Stimulated activated CD4-positive, alpha-beta T cell treated with anti-CD3 and anti-CD28 coated beads, TNF-alpha, amount 100 ng/mL, for 48 hours (primary cell): ENCODE measurements at regions not wholly inside any gene's neighbourhood (a gene's known extent, or its start where the extent isn't known, plus 50 kb on each side); places are given as distances from the start of the nearest gene placed in this dataset.

Experiments used
- DNase-seq, 3 donors: peaks; one replicate each; pipeline ENCODE4 v3.0.0-alpha.2; 2020; ENCODE audit warnings: low read depth in 3 of 3

DNA sequence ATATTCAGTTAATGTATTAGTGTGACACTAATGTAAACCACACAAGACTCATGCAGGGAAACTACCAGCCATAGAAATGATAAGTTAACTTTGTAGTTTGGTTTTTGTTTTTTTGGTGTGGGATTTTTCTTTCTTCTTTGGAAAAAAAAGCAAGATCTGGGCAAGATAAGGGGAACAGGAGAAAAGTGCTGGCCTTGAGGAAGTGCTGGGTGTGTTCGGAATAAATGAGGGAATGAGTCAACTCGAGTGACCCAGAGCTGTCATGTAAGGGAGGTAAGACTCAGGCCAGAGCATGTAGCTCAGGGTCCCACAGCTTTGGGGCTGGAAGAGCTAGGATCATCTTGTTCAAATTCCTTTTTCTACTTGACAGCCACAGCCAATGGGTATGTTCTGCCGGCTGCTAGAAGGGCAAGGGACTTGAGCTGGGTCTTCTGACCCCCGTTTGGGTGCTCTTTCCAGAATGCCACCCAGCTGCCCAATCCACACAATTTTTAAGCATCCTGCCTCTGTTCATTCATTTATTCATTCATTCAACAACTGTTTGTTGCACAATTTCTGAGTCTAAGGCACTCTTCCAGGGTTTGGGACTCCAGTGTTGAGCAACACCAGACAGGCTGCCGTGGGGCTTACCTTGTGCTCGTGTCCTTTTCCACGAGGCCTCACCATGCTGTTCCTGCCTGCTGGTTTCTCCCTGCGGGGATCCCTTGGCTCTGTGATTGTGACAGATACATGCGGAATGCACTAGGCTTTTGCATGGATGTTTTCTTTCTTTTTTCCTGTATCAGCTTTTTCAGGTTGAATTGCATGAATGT, 54.5 kb downstream of the CLDN34 start:
- no peak for DNase-seq

DNA sequence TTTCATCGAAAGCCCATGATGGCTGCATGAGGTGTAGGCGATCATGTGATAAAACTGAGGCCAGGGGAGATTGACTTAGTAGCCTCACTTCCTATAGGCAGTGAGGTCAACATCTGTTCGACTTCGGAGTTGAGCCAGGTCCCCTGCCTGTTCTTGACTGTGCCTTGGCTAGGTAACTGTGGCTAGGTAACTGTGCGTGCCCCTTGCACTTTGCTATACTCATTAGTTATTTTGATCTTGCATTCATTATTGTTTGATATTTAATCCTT, 55.0 kb downstream of the CLDN34 start:
- no peak for DNase-seq

DNA sequence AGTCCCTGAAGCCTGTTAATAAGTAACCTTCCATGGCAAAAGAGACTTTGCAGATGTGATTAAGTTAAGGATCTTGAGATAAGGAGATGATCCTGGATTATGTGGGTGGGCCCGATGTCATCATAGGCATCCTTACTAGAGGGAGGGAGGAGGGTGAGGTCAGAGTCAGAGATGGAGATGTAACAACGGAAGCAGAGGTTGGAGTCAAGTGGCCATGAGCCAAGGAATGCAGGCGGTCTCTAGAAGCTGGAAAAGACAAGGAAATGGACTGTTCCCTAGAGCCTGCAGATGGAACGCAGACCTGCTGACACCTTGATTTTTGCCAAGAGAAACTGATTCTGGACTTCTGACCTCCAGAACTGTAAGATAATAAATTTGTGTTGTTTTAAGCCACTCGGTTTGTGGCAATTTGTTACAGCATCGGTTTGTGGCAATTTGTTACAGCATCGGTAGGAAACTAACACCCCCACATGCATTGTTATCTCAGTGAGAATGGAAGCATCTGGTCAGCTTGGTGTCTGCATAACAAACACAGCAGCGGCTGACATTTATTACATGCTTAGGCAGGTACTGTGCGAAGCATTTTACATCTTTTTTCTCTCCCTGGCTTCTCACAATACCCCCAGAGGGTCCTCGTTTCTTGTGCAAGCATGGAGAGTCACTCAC, 55.6 kb downstream of the CLDN34 start:
- DNase-seq = no peak

DNA sequence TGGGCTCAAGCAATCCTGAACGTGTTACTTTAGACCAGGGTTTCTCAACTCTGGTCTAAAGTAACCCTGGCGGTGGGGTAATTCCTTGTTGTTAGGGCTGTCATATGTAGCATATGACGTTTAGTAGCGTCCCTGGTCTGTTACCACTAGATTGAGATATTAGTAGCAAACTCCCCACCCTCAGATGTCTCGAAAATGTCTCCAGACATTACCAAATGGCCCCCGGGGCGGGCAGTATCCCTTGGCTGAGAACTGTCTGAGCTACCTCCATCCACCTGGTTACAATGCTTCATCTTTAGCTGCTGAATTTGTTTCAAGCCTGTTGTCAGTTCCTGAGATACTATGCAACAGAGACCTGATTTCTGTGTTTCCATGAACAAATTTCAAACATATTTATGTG, 56.7 kb downstream of the CLDN34 start:
- no peak for DNase-seq

DNA sequence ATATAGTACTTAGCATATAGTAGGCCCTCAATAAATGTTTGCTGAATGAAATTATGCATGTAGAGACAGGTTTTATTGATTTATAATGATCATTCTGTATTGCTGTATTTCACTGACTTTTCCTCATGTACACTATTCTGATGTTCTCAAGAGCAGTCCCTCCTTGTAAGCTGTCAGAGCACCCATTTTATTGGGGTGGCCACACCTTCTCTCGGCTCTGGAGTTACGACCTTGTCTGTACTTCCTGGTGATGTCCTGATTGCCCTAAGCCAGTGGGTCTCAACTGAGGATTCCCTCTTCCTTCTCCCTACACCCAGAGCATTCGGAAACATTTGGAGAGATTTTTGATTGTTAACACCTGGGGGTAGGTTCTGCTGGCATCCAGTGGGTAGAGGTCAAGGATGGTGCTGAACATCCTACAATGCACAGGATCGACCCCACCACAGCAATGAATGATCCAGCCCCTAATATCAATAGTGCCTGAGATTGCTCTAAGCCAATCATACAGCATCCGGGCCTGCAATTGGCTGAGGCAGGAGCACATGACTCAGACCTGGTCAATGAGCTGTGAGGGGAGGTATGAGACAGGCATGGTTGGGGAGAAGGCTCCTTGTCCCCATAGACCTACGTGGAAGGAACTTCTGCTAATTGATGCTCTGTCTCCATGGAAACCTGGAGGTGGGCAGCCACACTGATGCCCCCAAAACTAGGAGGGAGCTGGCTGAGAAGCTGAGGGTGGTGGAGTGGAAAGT, 58.8 kb downstream of the CLDN34 start:
- no peak for DNase-seq

DNA sequence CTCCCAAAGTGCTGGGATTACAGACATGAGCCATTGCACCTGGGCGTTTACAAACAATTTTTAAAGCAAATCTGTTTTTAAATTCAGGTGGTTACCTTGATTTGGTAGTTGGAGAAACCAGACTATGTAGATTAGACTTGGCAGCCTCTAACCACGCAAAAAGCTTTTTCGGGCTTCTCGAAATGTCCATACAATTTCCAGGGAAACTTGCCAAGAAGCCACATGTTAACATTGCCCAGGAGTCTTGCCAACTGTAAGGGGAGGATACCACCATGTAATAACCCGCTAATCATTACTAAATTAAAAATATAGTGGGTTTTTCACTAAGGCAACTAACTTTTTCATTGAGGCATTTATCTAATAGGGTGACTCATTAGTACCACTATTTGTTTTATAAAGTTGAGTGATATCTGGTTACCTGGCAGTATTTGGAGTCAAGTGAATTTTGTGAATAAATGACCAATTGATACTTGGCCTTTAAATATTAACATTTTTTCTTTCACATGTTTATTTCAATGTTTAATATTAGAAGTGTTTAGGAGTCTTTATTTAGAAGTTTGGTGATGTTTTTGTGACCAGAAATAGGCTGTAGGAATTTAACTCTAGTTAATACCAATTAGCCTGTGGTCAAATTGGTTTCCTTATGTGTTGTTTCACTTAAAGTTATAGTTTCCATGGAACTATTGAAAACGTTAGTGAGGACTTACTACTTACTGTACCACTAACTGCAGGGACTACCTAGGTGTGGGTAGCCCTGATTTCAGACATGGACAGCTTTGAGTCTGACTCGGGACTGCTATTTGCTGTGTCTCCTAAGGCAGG, 61.3 kb downstream of the CLDN34 start:
- DNase-seq = no peak

DNA sequence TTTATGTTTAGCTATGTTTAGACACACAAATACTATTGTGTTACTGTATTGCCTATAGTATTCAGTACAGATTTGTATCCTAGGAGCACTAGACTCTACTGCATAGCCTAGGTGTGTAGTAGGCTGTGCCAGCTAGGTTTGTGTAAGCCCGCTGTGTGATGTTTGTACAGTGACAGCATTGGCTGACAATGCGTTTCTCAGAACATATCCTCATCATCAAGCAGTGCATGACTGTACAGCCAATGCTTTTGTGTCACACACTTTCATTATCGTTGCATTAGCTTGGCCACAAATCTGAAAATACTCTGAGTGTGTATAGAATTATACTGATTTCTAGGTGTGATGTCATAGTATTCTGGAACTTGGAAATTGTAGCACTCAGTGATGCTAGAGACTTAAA, 63.4 kb downstream of the CLDN34 start:
- DNase-seq = no peak

DNA sequence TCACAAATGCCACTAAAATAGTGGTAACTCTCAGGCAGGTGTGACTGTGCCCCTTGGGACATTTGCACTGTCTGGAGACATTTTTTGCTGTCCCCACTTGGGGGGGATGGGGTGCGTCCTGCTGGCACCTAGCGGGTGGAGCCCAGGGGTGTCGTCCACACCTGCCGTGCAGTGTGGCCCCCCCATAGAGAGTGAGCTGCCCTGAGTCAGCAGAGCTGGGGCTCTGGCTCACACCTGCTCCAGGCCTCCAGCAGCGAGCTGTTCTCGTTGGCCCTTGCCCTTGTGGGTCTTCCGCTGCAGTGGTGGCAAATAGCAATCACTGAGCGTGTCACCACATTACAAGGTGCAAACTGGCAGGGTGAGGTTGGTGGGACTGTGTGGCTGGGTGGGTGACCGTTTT, 64.6 kb downstream of the CLDN34 start:
- DNase-seq = no peak

DNA sequence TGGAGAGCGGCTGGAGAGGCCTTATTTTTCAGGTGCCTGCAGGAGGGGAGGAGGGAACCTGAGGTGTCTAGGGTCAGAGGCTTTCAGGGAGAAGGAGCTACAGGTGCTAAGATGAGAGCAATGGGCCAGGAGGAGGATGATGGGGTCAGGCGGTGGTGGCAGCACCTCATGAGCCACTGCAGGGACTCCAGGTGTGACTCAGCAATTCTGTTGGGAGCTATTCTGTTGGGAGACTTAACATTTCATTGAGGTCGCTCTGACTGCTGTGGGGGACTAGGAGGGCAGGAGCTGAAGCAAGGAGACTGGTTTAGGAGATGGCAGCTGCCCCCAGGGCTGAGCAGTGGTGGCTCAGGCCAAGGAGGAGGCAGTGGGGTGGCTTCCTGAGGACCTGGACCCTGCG, 65.0 kb downstream of the CLDN34 start:
- DNase-seq = no peak

DNA sequence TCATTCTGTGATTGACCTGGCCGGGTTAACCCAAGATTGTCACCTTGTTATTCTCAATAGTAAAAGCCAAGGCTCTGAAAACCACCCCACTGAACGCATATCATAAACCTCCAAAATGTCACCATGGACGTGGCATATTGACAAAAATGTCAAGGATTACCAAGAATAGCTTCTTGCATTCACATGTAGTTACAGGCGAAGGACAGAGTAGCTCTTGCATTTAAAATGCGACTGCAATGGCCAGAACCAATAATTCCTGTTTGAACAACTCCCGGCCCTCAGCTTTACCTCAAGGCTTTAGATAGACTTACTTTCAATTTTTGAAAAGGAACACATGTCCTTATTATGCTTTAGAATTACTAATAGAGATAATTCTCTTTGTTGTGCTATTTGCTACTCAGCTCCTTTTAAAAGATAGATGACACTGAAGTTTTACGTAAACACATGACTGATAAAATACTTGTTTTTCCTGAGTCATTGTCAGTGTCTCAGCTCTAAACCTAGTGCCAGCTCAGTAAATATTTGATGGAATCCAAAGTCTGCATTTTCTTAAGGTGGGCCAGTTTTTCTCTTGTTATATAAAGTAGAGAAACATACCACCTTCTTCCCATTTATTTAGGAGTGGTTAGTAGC, 66.3 kb downstream of the CLDN34 start:
- DNase-seq = no peak

DNA sequence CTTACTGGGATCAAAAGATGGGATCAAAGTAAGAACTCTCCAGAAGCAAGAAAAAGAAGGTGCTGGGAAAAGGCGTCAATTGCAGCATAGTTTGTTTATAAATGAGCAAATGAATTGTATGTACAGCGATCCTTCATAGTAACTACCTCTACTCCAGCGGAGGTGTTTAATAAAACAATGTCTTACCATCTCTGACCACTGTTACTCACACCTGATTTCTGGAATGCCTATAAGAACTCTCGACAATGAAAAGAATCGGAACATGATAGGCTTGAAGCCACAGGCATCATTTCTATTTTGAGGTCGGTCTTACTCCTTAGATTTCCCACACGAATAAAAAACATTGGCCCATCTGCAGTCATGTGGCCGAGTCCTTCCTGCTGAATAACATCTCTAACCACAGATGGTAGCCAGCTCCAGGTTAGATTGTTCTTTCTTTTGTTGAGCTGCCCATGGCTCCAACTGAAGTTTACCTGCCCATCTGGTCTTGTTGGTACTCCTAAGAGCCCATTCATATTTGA, 67.6 kb downstream of the CLDN34 start:
- no peak for DNase-seq

DNA sequence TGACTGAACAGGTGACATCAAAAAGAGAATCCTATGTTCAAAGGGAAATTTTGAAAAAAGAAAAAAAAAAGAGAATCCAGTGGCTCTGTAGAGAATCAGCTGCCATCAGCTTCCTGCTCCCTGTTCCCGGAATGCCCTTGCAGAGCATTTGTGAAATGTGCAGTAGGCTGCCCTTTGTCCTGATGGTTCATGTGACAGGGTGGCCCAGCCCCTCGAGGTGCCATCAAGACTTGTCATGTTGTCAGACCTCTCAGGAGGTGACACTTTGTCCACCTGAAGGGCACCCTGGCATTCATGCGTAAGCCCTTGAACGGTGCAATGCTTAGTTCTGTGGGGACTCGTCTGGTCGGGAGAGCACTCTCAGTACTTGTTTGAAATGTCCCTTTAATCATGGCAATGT, 71.4 kb downstream of the CLDN34 start:
- DNase-seq = no peak

DNA sequence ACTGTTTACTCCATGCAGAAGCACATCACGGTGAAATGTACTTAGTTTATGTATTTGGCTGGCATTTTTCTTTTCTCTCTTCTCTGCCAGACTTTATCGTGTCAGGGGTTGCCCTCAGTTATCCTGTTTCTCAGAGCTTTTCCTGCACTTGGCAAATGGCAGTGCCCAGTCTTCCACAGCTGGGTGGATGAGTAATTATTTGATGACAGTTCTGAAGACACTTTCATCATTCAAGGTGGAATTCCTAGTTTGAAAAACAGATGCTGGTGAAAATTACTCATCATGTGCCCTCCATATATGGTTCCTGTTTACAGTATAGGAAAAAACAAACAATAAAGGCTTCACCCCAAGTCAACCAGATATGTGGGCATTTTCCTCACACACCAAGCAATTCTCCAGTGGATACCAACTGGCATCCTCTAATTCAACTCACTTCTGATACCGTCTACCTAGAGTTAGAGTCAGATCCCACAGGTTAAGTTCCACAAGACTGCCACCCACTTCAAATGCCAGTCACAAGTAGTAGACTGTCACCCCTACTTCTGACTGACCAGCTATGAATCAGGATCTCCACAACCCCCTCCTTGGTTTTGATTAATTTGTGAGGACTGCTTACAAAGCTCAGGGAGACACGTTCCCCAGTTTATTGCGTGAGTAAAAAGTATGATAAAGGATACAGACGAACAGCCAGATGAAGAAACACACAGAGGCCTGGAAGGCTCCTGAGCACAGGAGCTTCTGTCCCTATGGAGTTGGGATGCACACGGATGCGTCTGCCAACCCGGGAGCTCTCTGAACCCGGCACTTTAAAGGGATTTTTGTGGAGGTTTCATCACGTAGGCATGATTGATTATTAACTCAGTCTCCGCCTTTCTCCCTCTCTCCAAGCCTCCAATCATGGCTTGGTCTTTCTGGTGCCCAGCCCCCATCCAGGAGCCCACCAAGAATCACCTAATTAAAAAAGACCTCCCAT, 72.9 kb downstream of the CLDN34 start:
- DNase-seq = no peak

DNA sequence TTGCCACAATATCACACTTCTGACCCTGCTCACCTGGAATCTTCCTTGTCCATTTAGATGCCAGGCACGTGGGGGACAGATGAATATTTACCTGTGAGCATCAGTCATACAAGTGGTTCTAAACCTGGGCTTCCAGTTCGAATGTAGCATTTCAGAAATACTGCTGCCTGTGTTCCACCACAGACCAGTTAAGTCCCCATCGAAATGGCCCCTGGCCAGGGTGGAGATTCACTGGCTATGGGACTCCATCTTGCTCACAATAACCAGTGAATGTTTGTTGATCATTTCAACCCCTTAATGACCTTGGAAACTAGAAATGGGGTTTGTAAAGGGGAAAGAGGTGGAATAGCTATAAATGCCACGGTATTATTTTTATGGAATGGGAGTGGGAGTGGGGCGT, 73.8 kb downstream of the CLDN34 start:
- DNase-seq = no peak

DNA sequence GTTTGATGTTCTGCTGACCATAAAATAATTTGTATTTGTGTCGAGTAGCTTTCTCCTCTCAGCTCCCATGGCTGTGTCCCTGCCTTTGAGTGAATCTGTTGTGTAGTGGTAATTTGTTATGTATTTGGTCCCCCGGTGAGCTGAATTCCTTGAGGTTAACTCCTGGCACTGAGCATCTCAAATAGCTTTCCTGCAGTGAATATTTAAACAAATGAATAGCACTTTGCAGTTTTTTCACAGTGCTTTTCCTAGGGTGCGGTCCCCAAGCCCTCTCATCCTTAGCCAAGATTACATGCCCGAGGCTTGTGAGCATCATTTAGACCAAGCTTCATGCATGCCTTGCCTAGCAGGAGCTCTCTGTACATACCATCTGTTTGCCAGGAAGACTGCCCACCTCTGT, 74.2 kb downstream of the CLDN34 start:
- no peak for DNase-seq

DNA sequence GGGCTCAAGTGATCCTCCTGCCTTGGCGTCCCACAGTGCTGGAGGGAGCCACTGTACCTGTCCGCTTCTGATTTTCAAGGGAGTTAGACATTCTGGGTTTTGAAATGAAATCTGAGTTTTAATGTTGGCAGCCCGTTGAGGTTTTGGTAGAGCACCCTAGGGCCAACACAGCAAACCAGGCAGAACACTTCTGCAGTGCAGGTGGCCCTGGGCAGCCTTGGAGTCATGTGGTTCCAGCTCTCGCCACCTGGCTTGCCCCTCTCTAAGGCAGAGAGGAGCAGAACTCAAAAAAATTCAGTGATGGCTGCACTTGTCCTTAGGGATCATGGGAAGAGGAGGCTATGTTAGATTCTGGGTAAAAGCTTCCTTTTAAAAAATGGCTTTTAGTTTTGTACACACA, 74.9 kb downstream of the CLDN34 start:
- no peak for DNase-seq

DNA sequence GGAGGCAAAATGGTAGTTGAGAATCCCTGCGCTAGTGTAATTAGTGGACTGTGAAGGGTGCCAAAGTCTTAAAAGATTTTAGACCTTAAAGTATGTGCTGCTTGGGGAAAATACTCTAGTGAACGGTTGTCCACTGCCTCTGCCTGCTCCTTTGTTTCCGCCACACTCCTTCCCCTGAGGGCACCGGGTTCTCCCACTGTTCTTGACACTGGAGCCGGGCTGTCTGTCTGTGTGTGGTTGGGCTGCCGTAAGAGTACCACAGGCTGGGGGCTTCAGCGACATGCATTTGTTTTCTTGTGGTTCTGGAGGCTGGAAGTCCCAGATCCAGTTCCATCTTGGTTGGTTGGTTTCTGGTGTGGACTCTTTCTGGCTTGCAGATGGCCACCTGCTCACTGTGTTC, 76.2 kb downstream of the CLDN34 start:
- DNase-seq = no peak

DNA sequence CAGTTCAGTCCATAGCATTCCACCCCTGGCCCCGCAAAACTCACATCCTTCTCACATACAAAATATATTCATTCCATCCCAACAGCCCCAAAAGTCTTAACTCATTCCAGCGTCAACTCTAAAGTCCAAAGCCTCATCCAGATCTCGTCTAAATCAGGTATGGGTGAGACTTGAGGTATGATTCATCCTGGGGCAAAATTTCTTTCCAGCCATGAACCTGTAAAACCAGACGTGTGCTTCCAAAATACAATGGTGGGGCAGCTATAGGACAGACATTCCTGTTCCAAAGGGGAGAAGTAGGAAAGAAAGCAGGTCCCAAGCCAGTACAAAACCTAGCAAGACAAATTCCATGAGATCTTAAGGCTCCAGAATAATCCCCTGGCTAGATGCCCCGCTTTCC, 76.9 kb downstream of the CLDN34 start:
- no peak for DNase-seq

DNA sequence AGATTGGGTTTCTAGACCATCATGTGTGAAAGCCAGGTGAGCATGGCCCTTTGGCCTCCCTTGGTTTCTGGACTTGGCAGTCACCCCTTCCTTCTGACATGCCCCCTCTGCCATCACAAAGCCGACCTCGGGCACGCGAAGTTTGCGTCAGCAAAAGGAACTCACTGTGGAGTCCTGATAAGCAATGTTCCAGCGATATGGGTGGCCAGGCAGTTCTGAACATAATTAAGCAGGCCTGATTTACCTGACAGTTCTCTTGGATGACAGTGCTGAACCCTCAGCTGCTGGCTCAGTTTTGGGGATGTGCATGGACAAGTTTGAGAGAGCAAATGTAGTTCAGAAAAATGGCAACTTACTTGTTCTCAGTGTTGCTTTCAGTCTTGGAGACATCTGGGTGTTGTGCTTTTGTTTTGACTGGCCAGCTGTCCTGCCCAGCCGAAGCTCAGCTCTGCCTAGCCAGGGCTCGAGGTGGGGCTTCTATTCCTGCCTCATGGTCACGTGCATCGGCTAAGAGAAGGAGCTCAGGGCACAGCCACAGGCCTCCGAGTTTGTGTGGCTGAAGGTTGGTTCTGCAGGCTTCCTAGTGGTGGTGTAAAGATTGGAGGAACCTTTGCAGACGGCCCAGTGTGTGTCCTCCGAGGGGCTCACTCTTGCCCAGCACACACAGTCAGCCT, 78.3 kb downstream of the CLDN34 start:
- no peak for DNase-seq

DNA sequence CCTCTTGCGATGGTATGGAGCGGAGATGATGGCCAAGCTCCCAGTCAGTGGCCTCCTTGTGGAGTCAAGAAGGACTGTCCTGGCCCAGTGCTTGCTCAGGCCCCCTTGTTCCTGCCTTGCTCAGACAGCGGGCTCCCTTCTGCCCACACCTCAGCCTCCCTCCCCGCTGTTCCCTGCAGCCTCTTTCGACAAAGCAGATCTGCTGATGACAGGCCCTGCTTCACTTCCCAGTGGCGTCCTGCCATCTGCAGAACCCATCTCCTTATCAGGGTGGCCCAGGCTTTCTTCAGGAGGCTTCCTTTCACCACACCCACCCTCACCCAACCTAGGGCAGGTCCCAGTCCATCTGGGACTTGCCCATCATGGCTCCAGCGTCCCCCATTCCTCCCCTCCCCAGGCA, 80.0 kb downstream of the CLDN34 start:
- DNase-seq = no peak
